Vagina (tissue), 2 donors: ENCODE measurements at regions not wholly inside any gene's neighbourhood (a gene's known extent, or its start where the extent isn't known, plus 50 kb on each side); places are given as distances from the start of the nearest gene placed in this dataset.

Experiments used
- DNase-seq, 2 donors: peaks; one replicate each; pipeline ENCODE4 v3.0.0-alpha.2; 2017; ENCODE audit errors: extremely low spot score in 2 of 2
- H3K27ac ChIP-seq: fragments of 200-600 bp; sonication (generic); one replicate; pipeline ENCODE4 v1.5.1; 2019
- H3K27me3 ChIP-seq: fragments of 200-600 bp; sonication (generic); one replicate; pipeline ENCODE4 v1.5.1; 2019
- H3K36me3 ChIP-seq, 2 donors: fragments of 200-600 bp; sonication (generic); one replicate each; pipeline ENCODE4 v1.5.1; 2017 to 2019
- H3K4me1 ChIP-seq: fragments of 200-600 bp; sonication (generic); one replicate; pipeline ENCODE4 v1.5.1; 2019
- H3K4me3 ChIP-seq, 2 donors: fragments of 200-600 bp; sonication (generic); 1 replicate in 1 of 2; 2 replicates in 1 of 2; pipeline ENCODE4 v1.5.1; 2016 to 2019
- H3K9me3 ChIP-seq: fragments of 200-600 bp; sonication (generic); one replicate; pipeline ENCODE4 v1.5.1; 2019
- CTCF ChIP-seq, 3 experiments: fragments of 450-650 bp in 2 of 3; fragments of 200-600 bp in 1 of 3; sonication (generic) in 1 of 3; IDR thresholded peaks; one replicate each; pipeline ENCODE4 v1.5.1; 2017 to 2019; ENCODE audit warnings: antibody characterized with exemption in 3 of 3, mild to moderate bottlenecking in 2 of 3, moderate library complexity in 2 of 3
- POLR2A ChIP-seq, 2 donors: fragments of 450-650 bp; IDR thresholded peaks; one replicate each; pipeline ENCODE4 v1.6.1; 2017; ENCODE audit warnings: antibody characterized with exemption in 2 of 2, mild to moderate bottlenecking in 2 of 2, moderate library complexity in 2 of 2
- POLR2AphosphoS5 ChIP-seq, 2 donors: sonication (generic); formaldehyde crosslinking; IDR thresholded peaks; one replicate each; pipeline ENCODE4 v1.9.0; 2017; ENCODE audit warnings: antibody characterized with exemption in 2 of 2, mild to moderate bottlenecking in 2 of 2, low read depth in 1 of 2; ENCODE audit not compliant: insufficient read depth in 1 of 2
- intact Hi-C: fragments of 100-400 bp; cut with DNase I; formaldehyde crosslinking; loops from one replicate; pipeline ENCODE4 v1.15.1; 2023

- no peak for TF ChIP-seq POLR2A (IDR thresholded peaks at IDR 0.05)
- TF ChIP-seq CTCF (IDR thresholded peaks at IDR 0.05), result no peak
- TF ChIP-seq POLR2AphosphoS5 (IDR thresholded peaks at IDR 0.05; ENCODE audit: insufficient read depth in 1 of 2, low read depth in 1 of 2), result peak in 1 of 2 donors; percentile 35
- intact Hi-C loops, result no loop called here
- Histone ChIP-seq H3K27me3 (no peaks in the 10 kb centered on the region), H3K4me3 (no peak overlapping the region), H3K27ac (no peak overlapping the region), H3K36me3 (no peaks in the 10 kb centered on the region), H3K4me1 (no peaks in the 10 kb centered on the region), H3K9me3 (no peaks in the 10 kb centered on the region)
- DNase-seq, result no peak
These were observed 102.6 kb upstream of the ROPN1 start for GRCh38 chr3:124094496-124094895.

GRCh38 chr3:124097362-124098131 is 105.6 kb upstream of the ROPN1 start:
- intact Hi-C loops, result no loop called here
- Histone ChIP-seq H3K27me3 (no peaks in the 10 kb centered on the region), H3K36me3 (no peaks in the 10 kb centered on the region), H3K9me3 (no peaks in the 10 kb centered on the region), H3K4me1 (no peaks in the 10 kb centered on the region), H3K4me3 (no peak overlapping the region), H3K27ac (no peak overlapping the region)
- TF ChIP-seq POLR2AphosphoS5 (IDR thresholded peaks at IDR 0.05; ENCODE audit: insufficient read depth in 1 of 2, low read depth in 1 of 2), result no peak
- no peak for TF ChIP-seq POLR2A (IDR thresholded peaks at IDR 0.05)
- TF ChIP-seq CTCF (IDR thresholded peaks at IDR 0.05), result no peak
- DNase-seq, result no peak

- no peak overlapping the region for H3K4me3 ChIP-seq
- no peak for TF ChIP-seq POLR2A (IDR thresholded peaks at IDR 0.05)
- no peak for TF ChIP-seq POLR2AphosphoS5 (IDR thresholded peaks at IDR 0.05; ENCODE audit: insufficient read depth in 1 of 2, low read depth in 1 of 2)
- TF ChIP-seq CTCF (IDR thresholded peaks at IDR 0.05), result no peak
- H3K36me3 ChIP-seq, result no peaks in the 10 kb centered on the region
- no peaks in the 10 kb centered on the region for H3K27me3 ChIP-seq
- DNase-seq, result no peak
- intact Hi-C loops, result no loop called here
- no peaks in the 10 kb centered on the region for H3K9me3 ChIP-seq
- H3K4me1 ChIP-seq, result peaks cover 3% of the 10 kb centered on the region
- H3K27ac ChIP-seq, result no peak overlapping the region
These were observed 109.7 kb upstream of the ROPN1 start for GRCh38 chr3:124101643-124102042.

GRCh38 chr3:124107104-124107890 is 115.4 kb upstream of the ROPN1 start:
- Histone ChIP-seq H3K36me3 (no peaks in the 10 kb centered on the region), H3K27ac (peak overlapping the region; percentile 22), H3K9me3 (no peaks in the 10 kb centered on the region), H3K27me3 (no peaks in the 10 kb centered on the region), H3K4me3 (no peak overlapping the region), H3K4me1 (peaks cover 13% of the 10 kb centered on the region)
- intact Hi-C loops, result no loop called here
- no peak for DNase-seq
- TF ChIP-seq POLR2AphosphoS5 (IDR thresholded peaks at IDR 0.05; ENCODE audit: insufficient read depth in 1 of 2, low read depth in 1 of 2), result no peak
- TF ChIP-seq POLR2A (IDR thresholded peaks at IDR 0.05), result no peak
- TF ChIP-seq CTCF (IDR thresholded peaks at IDR 0.05), result no peak

GRCh38 chr3:124108446-124108845 is 116.5 kb upstream of the ROPN1 start:
- H3K9me3 ChIP-seq, result no peaks in the 10 kb centered on the region
- H3K27me3 ChIP-seq, result no peaks in the 10 kb centered on the region
- TF ChIP-seq POLR2A (IDR thresholded peaks at IDR 0.05), result no peak
- no peak for TF ChIP-seq CTCF (IDR thresholded peaks at IDR 0.05)
- TF ChIP-seq POLR2AphosphoS5 (IDR thresholded peaks at IDR 0.05; ENCODE audit: insufficient read depth in 1 of 2, low read depth in 1 of 2), result no peak
- no peak for DNase-seq
- H3K4me1 ChIP-seq, result peaks cover 13% of the 10 kb centered on the region
- no peaks in the 10 kb centered on the region for H3K36me3 ChIP-seq
- no peak overlapping the region for H3K4me3 ChIP-seq
- intact Hi-C loops, result no loop called here
- no peak overlapping the region for H3K27ac ChIP-seq
